HK-2 (cell line): ENCODE measurements at regions not wholly inside any gene's neighbourhood (a gene's known extent, or its start where the extent isn't known, plus 50 kb on each side); places are given as distances from the start of the nearest gene placed in this dataset.
"Not testable (repeated sequence)": the region's sequence is repeated elsewhere in the genome, so short reads cannot be mapped to it uniquely, and the experiment has no call there.

ENCODE experiments used
- DNase-seq: peaks from one replicate; pipeline ENCODE4 v3.0.0-alpha.2; 2018; ENCODE audit not compliant: unreplicated experiment

GRCh38 chr17:36845916-36846315 lies 91.4 kb upstream of the LHX1 start:
- DNase-seq, result no peak

DNA sequence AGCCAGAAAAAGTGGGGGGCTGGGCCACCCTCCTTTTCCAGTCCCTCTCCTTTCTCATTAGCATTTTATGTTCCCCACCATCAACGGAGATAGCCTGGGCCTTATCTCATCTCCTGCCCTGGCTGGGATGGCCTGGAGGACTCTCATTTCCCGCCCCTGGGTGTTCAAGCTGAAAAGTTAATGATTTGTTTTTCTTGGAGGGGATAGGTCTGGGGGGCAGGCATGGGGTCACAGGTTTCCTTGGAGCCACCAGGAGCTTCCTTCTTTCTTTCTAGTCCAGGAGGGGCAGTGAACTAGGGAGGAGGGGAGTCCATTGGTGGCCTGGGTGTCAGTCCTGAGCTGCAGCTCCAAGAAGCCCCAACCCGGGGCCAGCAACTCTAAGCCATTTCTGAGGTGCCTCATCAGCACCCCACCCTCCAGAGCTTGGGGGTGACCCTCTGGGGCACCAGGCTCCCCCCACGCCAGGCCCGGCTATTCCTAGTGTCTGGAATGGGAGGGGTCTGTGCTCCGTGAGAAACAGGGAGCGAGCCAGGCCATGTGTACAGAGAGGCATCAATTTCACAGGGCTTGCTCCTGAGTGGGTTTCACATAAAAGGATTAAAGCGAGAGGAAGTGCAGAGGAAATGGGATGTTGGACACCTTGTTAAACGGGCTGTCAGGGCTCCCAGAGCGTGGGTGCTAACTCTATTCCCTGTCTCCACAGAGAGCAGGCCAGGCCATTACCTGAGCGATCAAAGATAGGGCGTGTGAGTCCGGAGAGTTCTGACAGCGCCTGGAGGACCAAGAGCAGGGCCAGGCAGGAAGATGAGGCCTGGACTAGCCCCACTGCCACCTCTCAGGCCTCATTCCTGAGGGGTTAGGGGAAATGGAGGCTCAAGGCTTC lies 90.6 kb upstream of the LHX1 start:
- no peak for DNase-seq

- DNase-seq, result no peak
These were observed 89.0 kb upstream of the LHX1 start for GRCh38 chr17:36848008-36848902.

GRCh38 chr17:36849020-36849419 lies 88.3 kb upstream of the LHX1 start:
- not testable (repeated sequence) for DNase-seq

DNA sequence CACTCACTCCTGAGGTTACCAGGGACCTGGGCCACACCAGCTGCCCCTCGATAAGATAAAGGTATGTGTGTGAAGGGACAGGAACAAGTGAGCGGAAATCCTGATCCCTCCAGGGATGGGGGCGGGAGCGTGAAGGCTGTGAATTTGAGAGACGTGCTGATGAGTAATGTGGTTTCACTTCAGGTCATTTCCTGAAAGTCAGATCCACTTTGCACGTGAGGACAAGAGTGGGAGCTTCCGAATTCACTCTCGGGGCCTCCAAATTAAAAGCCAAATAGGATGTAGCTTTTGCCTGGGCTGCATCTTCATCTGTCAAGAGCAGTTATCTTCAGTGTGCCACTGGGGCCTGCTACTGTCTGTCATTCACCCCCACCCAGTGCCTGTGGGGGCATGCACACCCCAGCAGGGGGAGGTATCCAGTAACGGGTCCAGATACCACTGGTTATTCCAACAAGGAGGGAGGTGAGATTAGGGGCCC lies 87.4 kb upstream of the LHX1 start:
- peak; percentile 69 for DNase-seq

GRCh38 chr17:36850790-36851189 lies 86.5 kb upstream of the LHX1 start:
- peak; percentile 33 for DNase-seq

DNA sequence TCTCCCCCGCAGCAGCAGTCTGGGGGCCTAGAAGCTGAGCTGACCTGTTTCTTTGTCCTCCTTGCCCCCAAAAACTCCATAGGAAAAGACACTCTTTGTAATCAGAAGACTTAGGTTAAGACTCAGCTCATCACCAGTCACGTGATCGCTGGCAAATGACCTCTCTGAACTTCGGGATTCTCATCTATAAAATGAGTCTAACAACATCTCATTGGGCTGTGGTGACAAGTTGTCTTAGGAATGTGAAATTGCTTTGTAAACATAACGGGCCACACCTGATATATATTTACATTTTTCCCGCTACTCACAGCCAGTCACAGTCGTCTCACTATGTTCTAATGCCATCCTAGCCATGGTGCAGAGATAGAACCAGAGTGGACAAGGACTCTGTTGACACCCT lies 86.0 kb upstream of the LHX1 start:
- DNase-seq, result no peak

DNA sequence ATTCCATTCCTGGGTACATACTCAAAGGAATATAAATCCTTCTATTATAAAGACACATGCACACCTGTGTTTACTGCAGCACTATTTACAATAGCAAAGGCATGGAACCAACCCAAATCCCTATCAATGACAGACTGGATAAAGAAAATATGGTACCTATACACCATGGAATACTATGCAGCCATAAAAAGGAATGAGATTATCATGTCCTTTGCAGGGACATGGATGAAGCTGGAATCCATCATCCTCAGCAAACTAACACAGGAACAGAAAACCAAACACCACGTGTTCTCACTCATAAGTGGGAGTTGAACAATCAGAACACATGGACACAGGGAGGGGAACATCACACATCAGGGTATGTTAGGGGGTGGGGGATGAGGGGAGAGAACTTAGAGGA lies 84.8 kb upstream of the LHX1 start:
- DNase-seq, result not testable (repeated sequence)

- no peak for DNase-seq
These were observed 82.3 kb upstream of the LHX1 start for GRCh38 chr17:36854982-36855381.

GRCh38 chr17:36855459-36855858 lies 81.8 kb upstream of the LHX1 start:
- no peak for DNase-seq

DNA sequence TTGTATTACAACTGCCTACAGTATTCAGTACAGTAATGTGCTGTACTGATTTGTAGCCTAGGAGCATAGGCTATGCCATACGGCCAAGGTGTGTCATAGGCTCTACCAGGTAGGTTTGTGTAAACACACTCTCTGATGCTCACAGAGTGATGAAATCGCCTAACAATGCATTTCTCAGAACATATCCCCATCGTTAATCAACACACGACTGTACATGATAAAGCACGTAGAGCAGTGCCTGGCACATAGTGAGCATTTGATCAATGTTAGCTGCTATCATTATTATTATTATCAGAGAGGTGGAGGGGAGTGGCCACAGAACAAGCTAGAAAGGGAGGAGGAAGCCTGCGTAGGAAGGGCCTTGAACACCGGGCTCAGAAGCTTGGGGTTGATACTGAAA lies 81.1 kb upstream of the LHX1 start:
- no peak for DNase-seq

- DNase-seq, result no peak
These were observed 80.3 kb upstream of the LHX1 start for GRCh38 chr17:36856903-36857381.

DNA sequence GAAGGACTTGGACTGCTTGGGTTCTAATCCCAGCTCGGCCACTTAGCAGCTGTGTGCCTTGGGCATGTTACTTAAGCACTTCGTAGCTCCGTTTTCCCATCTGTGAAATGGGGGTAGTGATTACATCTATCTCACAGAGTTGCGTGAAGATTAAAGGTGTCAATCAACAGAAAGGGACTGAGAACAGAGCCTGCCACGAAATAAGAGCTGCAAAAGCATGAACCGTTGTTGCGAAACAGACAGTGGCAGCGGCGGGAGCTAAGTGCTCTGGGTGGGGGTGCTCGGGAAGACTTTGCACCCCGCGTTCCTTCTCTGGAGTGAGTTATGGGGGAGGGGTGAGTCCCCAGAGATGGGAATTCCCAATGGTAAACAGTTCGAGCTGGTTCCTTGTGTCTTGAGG lies 79.6 kb upstream of the LHX1 start:
- no peak for DNase-seq

GRCh38 chr17:36858119-36859002 lies 78.9 kb upstream of the LHX1 start:
- no peak for DNase-seq

- no peak for DNase-seq
These were observed 78.3 kb upstream of the LHX1 start for GRCh38 chr17:36859003-36859300.

DNA sequence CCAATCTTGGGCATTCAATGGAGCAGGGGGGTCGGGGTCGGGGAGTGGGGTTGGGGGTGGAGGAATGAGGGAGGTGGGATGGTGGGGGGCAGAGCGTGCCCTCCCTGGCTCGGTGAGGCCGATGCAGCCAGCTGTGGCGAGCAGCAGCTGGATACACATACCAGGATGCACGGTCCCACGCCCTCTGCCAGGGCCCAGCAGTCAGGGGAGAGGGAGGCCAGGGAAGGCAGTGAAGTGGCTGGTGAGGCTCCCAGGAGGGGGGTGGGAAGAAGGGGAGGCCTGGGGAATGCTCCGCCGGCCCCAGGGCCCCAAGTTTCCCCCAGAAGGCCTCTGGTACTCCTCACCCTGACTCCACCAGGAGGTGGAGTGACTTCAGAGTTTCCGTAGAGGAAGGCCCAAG lies 77.6 kb upstream of the LHX1 start:
- DNase-seq, result no peak

DNA sequence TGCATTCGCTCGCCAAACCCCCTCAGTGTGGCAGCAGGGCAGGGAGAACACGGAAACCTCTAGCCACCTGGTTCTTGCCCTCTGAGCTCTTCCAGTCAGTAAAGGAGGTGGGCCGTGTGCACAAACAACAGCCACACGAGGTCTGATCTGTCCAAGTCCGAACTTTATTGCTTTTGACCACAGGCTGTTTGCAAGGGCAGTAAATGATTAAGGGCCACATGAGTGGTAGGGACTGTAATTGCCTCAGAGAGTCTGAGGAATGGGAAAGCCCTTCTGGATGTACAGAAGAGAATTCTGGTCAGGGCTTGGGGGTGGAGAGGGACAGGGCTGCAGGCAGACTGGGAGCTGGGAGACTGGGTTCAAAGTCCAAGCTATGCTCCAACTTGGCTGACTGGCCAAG lies 75.7 kb upstream of the LHX1 start:
- no peak for DNase-seq

DNA sequence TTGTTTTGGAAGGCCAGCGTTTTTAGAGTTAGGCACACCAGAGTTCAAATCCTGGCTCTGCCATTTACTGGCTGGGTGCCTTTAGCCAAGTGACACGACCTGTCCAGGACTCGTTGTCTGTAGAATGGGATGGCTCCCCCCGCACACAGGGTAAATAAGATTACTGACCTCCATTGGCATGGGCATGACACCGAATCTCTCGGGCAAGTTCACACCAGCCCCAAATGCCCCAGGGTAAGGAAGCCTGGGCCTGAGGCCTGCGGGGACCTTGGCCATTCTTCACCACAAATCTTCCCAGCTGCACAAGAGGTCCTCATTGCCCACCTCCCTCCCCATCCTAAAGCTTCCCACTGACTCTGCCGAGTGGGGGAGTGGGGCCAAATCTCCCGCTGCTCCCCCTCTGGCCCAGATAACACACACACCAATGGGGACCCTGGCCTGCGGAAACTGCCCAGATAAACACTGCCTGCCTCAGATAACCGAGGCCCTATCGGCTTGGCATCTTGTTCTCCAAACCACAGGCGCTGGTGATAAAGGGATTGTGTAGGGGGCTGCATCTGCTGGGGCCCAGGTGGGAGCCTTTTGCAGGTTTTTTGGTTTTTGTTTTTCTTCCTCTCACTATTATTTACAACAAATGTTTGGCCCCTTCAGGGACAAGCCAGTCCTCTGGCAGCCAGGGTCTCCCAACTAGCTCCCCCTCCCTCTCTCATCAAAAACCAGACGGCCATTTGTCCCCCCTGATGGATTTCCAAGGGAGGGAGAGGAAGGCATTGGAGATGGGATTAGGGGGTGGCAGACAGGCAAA lies 75.0 kb upstream of the LHX1 start:
- DNase-seq, result no peak

- DNase-seq, result no peak
These were observed 74.1 kb upstream of the LHX1 start for GRCh38 chr17:36863131-36863530.

DNA sequence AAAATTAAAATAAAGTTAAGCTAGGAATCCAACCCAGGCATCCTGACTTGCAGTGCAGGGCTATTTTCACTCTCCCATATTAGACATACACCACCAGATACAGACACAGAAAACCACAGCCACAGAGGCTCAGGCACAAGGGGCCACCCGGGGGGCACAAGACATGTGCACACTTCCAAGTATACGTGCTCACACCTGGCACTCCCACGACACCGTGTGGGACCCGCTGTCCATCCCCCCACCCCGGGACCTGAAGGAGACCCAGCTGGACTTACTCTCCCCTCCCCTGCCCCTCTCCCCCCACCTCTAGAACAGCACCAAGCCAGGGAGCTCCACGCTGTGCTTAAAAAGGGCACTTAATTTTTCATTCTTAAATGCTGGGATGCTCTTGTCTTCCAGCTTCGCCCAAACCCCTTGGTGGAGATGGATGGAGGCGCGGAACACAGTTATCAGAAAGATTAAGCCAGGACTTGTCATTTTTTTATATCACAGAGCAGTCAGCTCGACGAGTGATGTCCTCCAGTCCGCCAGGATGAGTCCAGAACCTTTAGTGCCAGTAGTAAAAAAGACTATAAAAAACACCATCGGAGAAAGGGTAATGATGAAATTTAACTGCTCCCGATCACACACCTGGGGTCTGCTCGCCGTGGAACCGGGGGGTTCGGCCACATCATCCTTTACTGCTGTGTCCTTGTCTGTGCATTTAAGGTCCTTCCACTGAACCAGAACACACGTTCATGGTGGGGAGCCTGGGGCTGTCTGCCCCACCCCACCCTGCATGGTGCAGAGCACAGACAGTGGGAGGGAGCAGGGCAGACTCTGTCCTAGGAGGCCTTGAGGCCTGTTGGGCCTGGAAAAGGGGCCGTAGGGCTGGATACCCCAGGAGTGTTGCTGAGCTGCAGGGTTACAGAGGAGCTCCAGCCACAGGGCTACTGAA lies 73.3 kb upstream of the LHX1 start:
- DNase-seq, result no peak
